ENCODE measurements at regions not wholly inside any gene's neighbourhood (a gene's known extent, or its start where the extent isn't known, plus 50 kb on each side); places are given as distances from the start of the nearest gene placed in this dataset.

- Histone ChIP-seq H2AFZ (no peak overlapping the region), H3K36me3 (replicated peaks; ENCODE audit: insufficient read depth, low read depth) (no peaks in the 10 kb centered on the region), H3K9me3 (ENCODE audit: low read depth) (no peaks in the 10 kb centered on the region), H4K20me1 (ENCODE audit: insufficient read depth, poor library complexity, severe bottlenecking) (no peaks in the 10 kb centered on the region), H3K79me2 (no peaks in the 10 kb centered on the region), H3K4me3 (no peak overlapping the region), H3K9me2 (replicated peaks; ENCODE audit: insufficient read depth) (no peaks in the 10 kb centered on the region), H3K4me1 (ENCODE audit: insufficient read depth) (no peaks in the 10 kb centered on the region), H3K4me2 (no peak overlapping the region), H3K27me3 (no peaks in the 10 kb centered on the region), H3K27ac (peak overlapping the region; percentile 51)
- WGBS (ENCODE audit: low lambda C conversion rate, missing lambda C conversion rate), result 63% methylated on average over 6 of the region's 6 CpGs
- DNase-seq (ENCODE audit: low spot score), result no peak
- TF ChIP-seq CTCF (IDR thresholded peaks at IDR 0.05; ENCODE audit: poor library complexity) (no peak), EZH2 (IDR thresholded peaks at IDR 0.05; ENCODE audit: borderline replicate concordance) (no peak), EZH2phosphoT487 (IDR thresholded peaks at IDR 0.05; ENCODE audit: low read depth, severe bottlenecking, unreplicated experiment) (no peak)
Measured at GRCh38 chr18:8980918-8981317, 121.6 kb upstream of the NDUFV2 start.

GRCh38 chr18:8982416-8983183 is 119.9 kb upstream of the NDUFV2 start:
- Histone ChIP-seq H3K4me2 (no peak overlapping the region), H3K9me3 (ENCODE audit: low read depth) (no peaks in the 10 kb centered on the region), H3K27ac (no peak overlapping the region), H3K4me1 (ENCODE audit: insufficient read depth) (no peaks in the 10 kb centered on the region), H3K9me2 (replicated peaks; ENCODE audit: insufficient read depth) (no peaks in the 10 kb centered on the region), H3K36me3 (replicated peaks; ENCODE audit: insufficient read depth, low read depth) (no peaks in the 10 kb centered on the region), H3K4me3 (no peak overlapping the region), H2AFZ (no peak overlapping the region), H3K27me3 (no peaks in the 10 kb centered on the region), H4K20me1 (ENCODE audit: insufficient read depth, poor library complexity, severe bottlenecking) (no peaks in the 10 kb centered on the region), H3K79me2 (no peaks in the 10 kb centered on the region)
- DNase-seq (ENCODE audit: low spot score), result peak; percentile 75
- 46% methylated on average over 13 of the region's 13 CpGs for WGBS (ENCODE audit: low lambda C conversion rate, missing lambda C conversion rate)
- TF ChIP-seq EZH2phosphoT487 (IDR thresholded peaks at IDR 0.05; ENCODE audit: low read depth, severe bottlenecking, unreplicated experiment) (no peak), EZH2 (IDR thresholded peaks at IDR 0.05; ENCODE audit: borderline replicate concordance) (no peak), CTCF (IDR thresholded peaks at IDR 0.05; ENCODE audit: poor library complexity) (peak; percentile 75)

GRCh38 chr18:8983195-8983594 is 119.3 kb upstream of the NDUFV2 start:
- Histone ChIP-seq H3K36me3 (replicated peaks; ENCODE audit: insufficient read depth, low read depth) (no peaks in the 10 kb centered on the region), H3K9me3 (ENCODE audit: low read depth) (no peaks in the 10 kb centered on the region), H3K9me2 (replicated peaks; ENCODE audit: insufficient read depth) (no peaks in the 10 kb centered on the region), H3K79me2 (no peaks in the 10 kb centered on the region), H3K27ac (no peak overlapping the region), H3K4me1 (ENCODE audit: insufficient read depth) (no peaks in the 10 kb centered on the region), H3K4me3 (no peak overlapping the region), H4K20me1 (ENCODE audit: insufficient read depth, poor library complexity, severe bottlenecking) (no peaks in the 10 kb centered on the region), H3K4me2 (no peak overlapping the region), H2AFZ (no peak overlapping the region), H3K27me3 (no peaks in the 10 kb centered on the region)
- 88% methylated on average over 1 of the region's 1 CpG for WGBS (ENCODE audit: low lambda C conversion rate, missing lambda C conversion rate)
- no peak for TF ChIP-seq EZH2 (IDR thresholded peaks at IDR 0.05; ENCODE audit: borderline replicate concordance)
- TF ChIP-seq EZH2phosphoT487 (IDR thresholded peaks at IDR 0.05; ENCODE audit: low read depth, severe bottlenecking, unreplicated experiment), result no peak
- TF ChIP-seq CTCF (IDR thresholded peaks at IDR 0.05; ENCODE audit: poor library complexity), result no peak
- DNase-seq (ENCODE audit: low spot score), result no peak

Measured in hepatocyte (in vitro differentiated cells).